SJCRH30 (cell line): ENCODE measurements at regions not wholly inside any gene's neighbourhood (a gene's known extent, or its start where the extent isn't known, plus 50 kb on each side); places are given as distances from the start of the nearest gene placed in this dataset.
"Not testable (repeated sequence)": the region's sequence is repeated elsewhere in the genome, so short reads cannot be mapped to it uniquely, and the experiment has no call there.

Experiments used
- DNase-seq, 2 experiments: peaks; one replicate each; pipeline ENCODE4 v3.0.0-alpha.2; 2015 to 2020
- H3K27ac ChIP-seq: fragments of 250-450 bp; sonication (Bioruptor Pico); 2 replicates; pipeline ENCODE4 v1.5.1; 2020; ENCODE audit warnings: mild to moderate bottlenecking, moderate library complexity
- H3K27me3 ChIP-seq: fragments of 250-450 bp; sonication (Bioruptor Pico); 2 replicates; pipeline ENCODE4 v1.5.1; 2020; ENCODE audit warnings: mild to moderate bottlenecking, moderate library complexity
- H3K36me3 ChIP-seq: fragments of 250-450 bp; sonication (Bioruptor Pico); 2 replicates; pipeline ENCODE4 v1.5.1; 2020; ENCODE audit warnings: mild to moderate bottlenecking, moderate library complexity
- H3K4me1 ChIP-seq: fragments of 250-450 bp; sonication (Bioruptor Pico); 2 replicates; pipeline ENCODE4 v1.5.1; 2020; ENCODE audit warnings: mild to moderate bottlenecking, moderate library complexity
- H3K4me3 ChIP-seq: fragments of 250-450 bp; sonication (Bioruptor Pico); 2 replicates; pipeline ENCODE4 v1.5.1; 2020; ENCODE audit warnings: mild to moderate bottlenecking, moderate library complexity
- H3K9me3 ChIP-seq: fragments of 250-450 bp; sonication (Bioruptor Pico); replicated peaks from 2 replicates; pipeline ENCODE4 v1.5.1; 2020; ENCODE audit warnings: mild to moderate bottlenecking, moderate library complexity

GRCh38 chr4:9679704-9680478 lies 101.5 kb upstream of the DRD5 start:
- H3K27me3 ChIP-seq, result no peaks in the 10 kb centered on the region
- H3K36me3 ChIP-seq, result no peaks in the 10 kb centered on the region
- DNase-seq, result no peak
- no peaks in the 10 kb centered on the region for H3K4me1 ChIP-seq
- H3K9me3 ChIP-seq, result no peaks in the 10 kb centered on the region
- H3K4me3 ChIP-seq, result no peak overlapping the region
- no peak overlapping the region for H3K27ac ChIP-seq

GRCh38 chr4:9683174-9683573 lies 98.3 kb upstream of the DRD5 start:
- not testable (repeated sequence) for H3K4me1 ChIP-seq, DNase-seq, H3K27me3 ChIP-seq, H3K9me3 ChIP-seq, H3K27ac ChIP-seq, H3K36me3 ChIP-seq, H3K4me3 ChIP-seq

GRCh38 chr4:9685016-9685415 lies 96.4 kb upstream of the DRD5 start:
- H3K36me3 ChIP-seq, H3K9me3 ChIP-seq, H3K4me1 ChIP-seq, H3K27ac ChIP-seq, DNase-seq, H3K4me3 ChIP-seq, H3K27me3 ChIP-seq: not testable (repeated sequence)

GRCh38 chr4:9685692-9686091 lies 95.7 kb upstream of the DRD5 start:
- DNase-seq, result no peak
- Histone ChIP-seq H3K4me3 (no peak overlapping the region), H3K4me1 (no peaks in the 10 kb centered on the region), H3K9me3 (no peaks in the 10 kb centered on the region), H3K36me3 (no peaks in the 10 kb centered on the region), H3K27ac (no peak overlapping the region), H3K27me3 (no peaks in the 10 kb centered on the region)

- H3K4me1 ChIP-seq, H3K27ac ChIP-seq, H3K4me3 ChIP-seq, H3K27me3 ChIP-seq, DNase-seq, H3K36me3 ChIP-seq, H3K9me3 ChIP-seq: not testable (repeated sequence)
Measured at GRCh38 chr4:9690636-9691237, 90.7 kb upstream of the DRD5 start.

GRCh38 chr4:9691238-9692065 lies 90.0 kb upstream of the DRD5 start:
- no peak for DNase-seq
- H3K9me3 ChIP-seq, result no peaks in the 10 kb centered on the region
- no peaks in the 10 kb centered on the region for H3K36me3 ChIP-seq
- H3K27me3 ChIP-seq, result no peaks in the 10 kb centered on the region
- no peak overlapping the region for H3K27ac ChIP-seq
- no peak overlapping the region for H3K4me3 ChIP-seq
- no peaks in the 10 kb centered on the region for H3K4me1 ChIP-seq

- not testable (repeated sequence) for H3K27ac ChIP-seq, H3K9me3 ChIP-seq, H3K4me3 ChIP-seq, H3K36me3 ChIP-seq, H3K27me3 ChIP-seq, H3K4me1 ChIP-seq, DNase-seq
Measured at GRCh38 chr4:9692791-9693491, 88.5 kb upstream of the DRD5 start.

GRCh38 chr4:9694403-9694802 lies 87.0 kb upstream of the DRD5 start:
- not testable (repeated sequence) for H3K4me3 ChIP-seq, H3K9me3 ChIP-seq, H3K27ac ChIP-seq, H3K36me3 ChIP-seq, H3K4me1 ChIP-seq, DNase-seq, H3K27me3 ChIP-seq

- H3K4me1 ChIP-seq, H3K4me3 ChIP-seq, H3K9me3 ChIP-seq, H3K36me3 ChIP-seq, H3K27me3 ChIP-seq, H3K27ac ChIP-seq: not testable (repeated sequence)
- peak; percentile 16 to 28 for DNase-seq
Measured at GRCh38 chr4:9695994-9696393, 85.4 kb upstream of the DRD5 start.

GRCh38 chr4:9696561-9696960 lies 84.9 kb upstream of the DRD5 start:
- not testable (repeated sequence) for H3K36me3 ChIP-seq, H3K4me1 ChIP-seq, H3K27me3 ChIP-seq, DNase-seq, H3K4me3 ChIP-seq, H3K9me3 ChIP-seq, H3K27ac ChIP-seq

GRCh38 chr4:9702019-9702418 lies 79.4 kb upstream of the DRD5 start:
- H3K36me3 ChIP-seq, H3K9me3 ChIP-seq, H3K4me3 ChIP-seq, H3K27ac ChIP-seq, H3K27me3 ChIP-seq, H3K4me1 ChIP-seq, DNase-seq: not testable (repeated sequence)

GRCh38 chr4:9702696-9703095 lies 78.7 kb upstream of the DRD5 start:
- H3K9me3 ChIP-seq, result not testable (repeated sequence)

GRCh38 chr4:9703391-9703790 lies 78.0 kb upstream of the DRD5 start:
- H3K9me3 ChIP-seq, result no peaks in the 10 kb centered on the region
- H3K4me3 ChIP-seq, result no peak overlapping the region
- H3K4me1 ChIP-seq, result no peaks in the 10 kb centered on the region
- H3K27me3 ChIP-seq, result no peaks in the 10 kb centered on the region
- DNase-seq, result peak; percentile 29 to 64
- H3K27ac ChIP-seq, result no peak overlapping the region
- H3K36me3 ChIP-seq, result no peaks in the 10 kb centered on the region

More at GRCh38 chr4:9702696-9703095, 78.7 kb upstream of the DRD5 start:
- not testable (repeated sequence) for H3K27ac ChIP-seq, DNase-seq, H3K4me1 ChIP-seq, H3K4me3 ChIP-seq, H3K36me3 ChIP-seq, H3K27me3 ChIP-seq

GRCh38 chr4:9704126-9704525 lies 77.3 kb upstream of the DRD5 start:
- not testable (repeated sequence) for DNase-seq, H3K27ac ChIP-seq, H3K4me3 ChIP-seq, H3K27me3 ChIP-seq, H3K36me3 ChIP-seq, H3K9me3 ChIP-seq, H3K4me1 ChIP-seq
